ENCODE measurements at regions not wholly inside any gene's neighbourhood (a gene's known extent, or its start where the extent isn't known, plus 50 kb on each side); places are given as distances from the start of the nearest gene placed in this dataset.

- Mint-ChIP-seq H3K27me3 (no peaks in the 10 kb centered on the region), H3K9me3 (no peaks in the 10 kb centered on the region), H3K27ac (no peak overlapping the region), H3K4me3 (no peak overlapping the region), H3K4me1 (ENCODE audit: low read depth) (no peaks in the 10 kb centered on the region), H3K36me3 (ENCODE audit: low read depth) (no peaks in the 10 kb centered on the region)
- ChIA-PET POLR2A (interaction anchor here (0.6 kb wide), 1 partner anchor 1136 kb away, joined by 3 read pairs; no protein-coding TSS in a partner anchor), CTCF (no interaction called here)
- intact Hi-C loops (cut with micrococcal nuclease) = no loop called here
- DNase-seq = no peak
- TF ChIP-seq, protein P1, sequence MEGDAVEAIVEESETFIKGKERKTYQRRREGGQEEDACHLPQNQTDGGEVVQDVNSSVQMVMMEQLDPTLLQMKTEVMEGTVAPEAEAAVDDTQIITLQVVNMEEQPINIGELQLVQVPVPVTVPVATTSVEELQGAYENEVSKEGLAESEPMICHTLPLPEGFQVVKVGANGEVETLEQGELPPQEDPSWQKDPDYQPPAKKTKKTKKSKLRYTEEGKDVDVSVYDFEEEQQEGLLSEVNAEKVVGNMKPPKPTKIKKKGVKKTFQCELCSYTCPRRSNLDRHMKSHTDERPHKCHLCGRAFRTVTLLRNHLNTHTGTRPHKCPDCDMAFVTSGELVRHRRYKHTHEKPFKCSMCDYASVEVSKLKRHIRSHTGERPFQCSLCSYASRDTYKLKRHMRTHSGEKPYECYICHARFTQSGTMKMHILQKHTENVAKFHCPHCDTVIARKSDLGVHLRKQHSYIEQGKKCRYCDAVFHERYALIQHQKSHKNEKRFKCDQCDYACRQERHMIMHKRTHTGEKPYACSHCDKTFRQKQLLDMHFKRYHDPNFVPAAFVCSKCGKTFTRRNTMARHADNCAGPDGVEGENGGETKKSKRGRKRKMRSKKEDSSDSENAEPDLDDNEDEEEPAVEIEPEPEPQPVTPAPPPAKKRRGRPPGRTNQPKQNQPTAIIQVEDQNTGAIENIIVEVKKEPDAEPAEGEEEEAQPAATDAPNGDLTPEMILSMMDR (IDR thresholded peaks at IDR 0.05) = no peak
- no peak for ATAC-seq
Observed at GRCh38 chr1:73765551-73766233, 432.3 kb downstream of the LRRIQ3 start.

- no peak for DNase-seq
- POLR2A ChIA-PET = no interaction called here
- no peak overlapping the region for H3K27ac Mint-ChIP-seq
- TF ChIP-seq, protein P1 (IDR thresholded peaks at IDR 0.05) = no peak
- no peak overlapping the region for H3K4me3 Mint-ChIP-seq
- ATAC-seq = no peak
- CTCF ChIA-PET = no interaction called here
- H3K36me3 Mint-ChIP-seq (ENCODE audit: low read depth) = no peaks in the 10 kb centered on the region
- no peaks in the 10 kb centered on the region for H3K9me3 Mint-ChIP-seq
- no peaks in the 10 kb centered on the region for H3K27me3 Mint-ChIP-seq
- intact Hi-C loops (cut with micrococcal nuclease) = no loop called here
- H3K4me1 Mint-ChIP-seq (ENCODE audit: low read depth) = no peaks in the 10 kb centered on the region
Observed at GRCh38 chr1:73761559-73761958, 436.4 kb downstream of the LRRIQ3 start.

- Mint-ChIP-seq H3K27me3 (no peaks in the 10 kb centered on the region), H3K4me1 (ENCODE audit: low read depth) (no peaks in the 10 kb centered on the region), H3K4me3 (no peak overlapping the region), H3K27ac (no peak overlapping the region), H3K9me3 (no peaks in the 10 kb centered on the region), H3K36me3 (ENCODE audit: low read depth) (no peaks in the 10 kb centered on the region)
- DNase-seq (no peak), ATAC-seq (no peak)
- POLR2A ChIA-PET = no interaction called here
- CTCF ChIA-PET = no interaction called here
- TF ChIP-seq, protein P1 (IDR thresholded peaks at IDR 0.05) = no peak
- intact Hi-C loops (cut with micrococcal nuclease) = no loop called here
Observed at GRCh38 chr1:73759011-73759410, 439.0 kb downstream of the LRRIQ3 start.

GRCh38 chr1:73756817-73757216 is 441.2 kb downstream of the LRRIQ3 start:
- TF ChIP-seq, protein P1 (IDR thresholded peaks at IDR 0.05) = no peak
- intact Hi-C loops (cut with micrococcal nuclease) = no loop called here

GRCh38 chr1:73755649-73756048 is 442.3 kb downstream of the LRRIQ3 start:
- Mint-ChIP-seq H3K36me3 (ENCODE audit: low read depth) (no peaks in the 10 kb centered on the region), H3K27me3 (no peaks in the 10 kb centered on the region), H3K27ac (no peak overlapping the region), H3K9me3 (peaks cover 5% of the 10 kb centered on the region), H3K4me1 (ENCODE audit: low read depth) (no peaks in the 10 kb centered on the region), H3K4me3 (no peak overlapping the region)
- POLR2A ChIA-PET = no interaction called here
- ATAC-seq = no peak
- intact Hi-C loops (cut with micrococcal nuclease) = no loop called here
- TF ChIP-seq, protein P1 (IDR thresholded peaks at IDR 0.05) = no peak
- DNase-seq = no peak
- CTCF ChIA-PET = no interaction called here

More at GRCh38 chr1:73756817-73757216, 441.2 kb downstream of the LRRIQ3 start:
- POLR2A ChIA-PET = no interaction called here
- no peak overlapping the region for H3K27ac Mint-ChIP-seq
- CTCF ChIA-PET = no interaction called here
- no peaks in the 10 kb centered on the region for H3K36me3 Mint-ChIP-seq (ENCODE audit: low read depth)
- no peaks in the 10 kb centered on the region for H3K4me1 Mint-ChIP-seq (ENCODE audit: low read depth)
- H3K9me3 Mint-ChIP-seq = peaks cover 2% of the 10 kb centered on the region
- no peak overlapping the region for H3K4me3 Mint-ChIP-seq
- H3K27me3 Mint-ChIP-seq = no peaks in the 10 kb centered on the region
- no peak for DNase-seq
- ATAC-seq = no peak

Data from activated CD8-positive, alpha-beta T cell treated with anti-CD3 and anti-CD28 coated beads for 36 hours (primary cell).